LNCaP clone FGC (cell line): ENCODE measurements at regions not wholly inside any gene's neighbourhood (a gene's known extent, or its start where the extent isn't known, plus 50 kb on each side); places are given as distances from the start of the nearest gene placed in this dataset.
A peak's percentile ranks its signal among the peaks of the same experiment; 100 is the strongest.

Experiments used
- DNase-seq: peaks from one replicate; pipeline ENCODE4 v3.0.0-alpha.2; 2011; ENCODE audit warnings: low read depth
- H3K4me3 ChIP-seq: 2 replicates; pipeline ENCODE4 v1.5.1; 2011; ENCODE audit warnings: mild to moderate bottlenecking, low read depth, low read length, control low read depth
- TF ChIP-seq, protein P1 (sequence below): IDR thresholded peaks from 2 replicates; pipeline ENCODE4 v1.5.1; 2012; ENCODE audit warnings: mild to moderate bottlenecking; ENCODE audit not compliant: control insufficient read depth, insufficient read depth; ENCODE audit errors: extremely low read depth

GRCh38 chr15:62482785-62483429 is 317.8 kb upstream of the C2CD4B start:
- no peak for DNase-seq
- TF ChIP-seq, protein P1, sequence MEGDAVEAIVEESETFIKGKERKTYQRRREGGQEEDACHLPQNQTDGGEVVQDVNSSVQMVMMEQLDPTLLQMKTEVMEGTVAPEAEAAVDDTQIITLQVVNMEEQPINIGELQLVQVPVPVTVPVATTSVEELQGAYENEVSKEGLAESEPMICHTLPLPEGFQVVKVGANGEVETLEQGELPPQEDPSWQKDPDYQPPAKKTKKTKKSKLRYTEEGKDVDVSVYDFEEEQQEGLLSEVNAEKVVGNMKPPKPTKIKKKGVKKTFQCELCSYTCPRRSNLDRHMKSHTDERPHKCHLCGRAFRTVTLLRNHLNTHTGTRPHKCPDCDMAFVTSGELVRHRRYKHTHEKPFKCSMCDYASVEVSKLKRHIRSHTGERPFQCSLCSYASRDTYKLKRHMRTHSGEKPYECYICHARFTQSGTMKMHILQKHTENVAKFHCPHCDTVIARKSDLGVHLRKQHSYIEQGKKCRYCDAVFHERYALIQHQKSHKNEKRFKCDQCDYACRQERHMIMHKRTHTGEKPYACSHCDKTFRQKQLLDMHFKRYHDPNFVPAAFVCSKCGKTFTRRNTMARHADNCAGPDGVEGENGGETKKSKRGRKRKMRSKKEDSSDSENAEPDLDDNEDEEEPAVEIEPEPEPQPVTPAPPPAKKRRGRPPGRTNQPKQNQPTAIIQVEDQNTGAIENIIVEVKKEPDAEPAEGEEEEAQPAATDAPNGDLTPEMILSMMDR = 0 out of 2 replicates have a peak, but pooled peaks have one; percentile 3
- no peak overlapping the region for H3K4me3 ChIP-seq

DNA sequence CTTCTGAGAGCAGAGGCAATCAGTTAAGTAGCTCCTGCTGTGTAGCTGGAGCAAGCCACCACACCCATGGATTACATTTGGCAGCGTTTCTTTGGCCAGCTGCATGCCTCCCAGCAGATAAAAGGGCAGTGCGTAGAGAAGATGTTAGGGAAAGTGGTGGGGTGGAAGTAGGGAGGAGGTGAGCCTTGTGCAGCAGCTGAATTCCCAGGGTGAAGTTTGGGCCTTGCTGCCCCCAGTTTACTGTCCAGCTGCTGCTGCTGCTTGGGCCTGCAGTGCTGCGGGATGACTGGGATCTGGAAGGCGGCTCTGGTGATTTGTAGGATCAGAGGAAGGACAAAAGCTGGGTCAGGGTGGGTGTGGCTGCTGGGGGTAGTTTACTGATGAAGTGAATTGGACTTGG is 318.7 kb upstream of the C2CD4B start:
- no peak for DNase-seq
- no peak overlapping the region for H3K4me3 ChIP-seq
- TF ChIP-seq, protein P1 = no peak

DNA sequence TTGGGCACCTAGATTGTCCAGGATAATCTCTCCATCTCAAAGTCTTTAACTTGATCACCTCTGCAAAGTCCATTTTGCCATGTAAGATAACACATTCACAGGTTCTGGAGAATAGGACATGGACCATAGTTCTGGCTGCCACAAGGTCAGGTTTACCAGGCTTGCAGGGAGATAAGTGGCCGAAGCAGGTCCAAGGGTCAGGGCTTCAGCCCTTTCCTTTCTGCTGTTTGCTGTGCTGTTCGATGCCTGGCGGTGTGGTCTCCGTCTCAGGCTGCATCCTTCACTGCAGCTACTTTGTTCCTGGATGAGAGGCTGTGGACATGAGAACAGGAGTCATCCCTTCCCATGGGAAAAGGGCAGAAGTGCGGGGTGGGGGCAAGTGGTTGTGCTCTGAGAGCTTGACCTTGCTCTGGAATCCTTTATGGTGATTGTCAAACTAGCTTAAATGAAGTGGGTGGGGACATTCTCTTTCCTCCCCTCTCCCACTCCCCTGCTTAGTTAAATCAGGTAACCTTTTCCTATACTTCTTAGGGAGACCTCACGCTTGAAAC is 320.2 kb upstream of the C2CD4B start:
- H3K4me3 ChIP-seq = no peak overlapping the region
- no peak for DNase-seq
- TF ChIP-seq, protein P1 = no peak

- H3K4me3 ChIP-seq = no peak overlapping the region
- TF ChIP-seq, protein P1 = no peak
- DNase-seq = no peak
These were observed 321.0 kb upstream of the C2CD4B start for GRCh38 chr15:62486041-62486440.

DNA sequence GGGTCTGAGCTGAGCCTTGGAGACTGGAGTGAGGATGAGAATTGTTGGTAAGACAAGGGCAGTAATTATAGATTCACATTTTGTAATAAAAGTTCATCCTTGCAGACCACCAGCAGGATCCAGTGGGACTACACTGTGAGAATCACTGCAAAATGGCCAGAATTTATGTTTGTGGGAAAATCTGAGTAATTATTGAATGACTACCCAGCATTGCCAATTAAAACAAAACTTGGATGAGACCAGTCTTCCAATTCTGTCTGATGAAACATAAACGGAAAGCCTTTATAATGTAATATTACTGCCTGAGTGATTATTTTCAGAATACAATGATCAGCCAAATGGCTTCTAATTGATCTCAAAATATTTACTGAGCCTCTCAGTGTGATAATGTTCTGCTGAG is 323.3 kb upstream of the C2CD4B start:
- no peak overlapping the region for H3K4me3 ChIP-seq
- no peak for DNase-seq
- TF ChIP-seq, protein P1 = no peak

GRCh38 chr15:62491642-62492041 is 326.6 kb upstream of the C2CD4B start:
- H3K4me3 ChIP-seq = no peak overlapping the region
- TF ChIP-seq, protein P1 = no peak
- no peak for DNase-seq

DNA sequence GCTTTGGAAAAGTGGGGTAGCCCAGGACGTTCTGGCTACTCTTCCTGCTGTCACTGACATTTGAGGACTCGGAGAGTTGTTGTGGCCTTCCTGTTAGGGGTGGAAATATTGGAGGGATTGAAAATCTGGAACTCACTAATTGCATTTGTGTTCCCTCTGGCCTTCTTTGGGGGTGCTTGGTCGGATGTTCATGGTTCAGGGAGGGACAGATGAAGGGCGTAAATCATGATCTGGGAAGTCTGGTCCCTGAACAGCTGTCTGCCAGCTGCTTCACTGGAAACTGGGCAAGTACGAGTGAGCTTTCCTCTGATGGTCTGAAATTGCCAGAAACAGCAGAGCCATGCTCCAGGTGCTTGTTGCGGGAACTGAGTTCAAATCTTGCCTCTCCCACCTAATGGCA is 327.8 kb upstream of the C2CD4B start:
- TF ChIP-seq, protein P1 = no peak
- DNase-seq = no peak
- H3K4me3 ChIP-seq = no peak overlapping the region
